GM18861 (cell line): ENCODE measurements at regions not wholly inside any gene's neighbourhood (a gene's known extent, or its start where the extent isn't known, plus 50 kb on each side); places are given as distances from the start of the nearest gene placed in this dataset.

ENCODE experiments used
- ATAC-seq: cut with Tn5 transposase; IDR thresholded peaks from one replicate; pipeline ENCODE4 v1.9.1; 2021; ENCODE audit not compliant: unreplicated experiment

- no peak for ATAC-seq
These were observed 58.2 kb downstream of the ESM1 start for GRCh38 chr5:54927097-54927746.

- ATAC-seq: no peak
These were observed 60.9 kb downstream of the ESM1 start for GRCh38 chr5:54924487-54924886.

- no peak for ATAC-seq
These were observed 68.1 kb downstream of the ESM1 start for GRCh38 chr5:54917323-54917722.

- no peak for ATAC-seq
These were observed 69.8 kb downstream of the ESM1 start for GRCh38 chr5:54915466-54916027.

GRCh38 chr5:54912021-54912420 lies 73.4 kb downstream of the ESM1 start:
- ATAC-seq: no peak

GRCh38 chr5:54909911-54910870 lies 75.2 kb downstream of the ESM1 start:
- no peak for ATAC-seq

- ATAC-seq: no peak
These were observed 76.4 kb downstream of the ESM1 start for GRCh38 chr5:54908774-54909525.

GRCh38 chr5:54905942-54906537 lies 79.4 kb downstream of the ESM1 start:
- no peak for ATAC-seq

GRCh38 chr5:54905246-54905795 lies 80.1 kb downstream of the ESM1 start:
- ATAC-seq: no peak

GRCh38 chr5:54904425-54904824 lies 81.0 kb downstream of the ESM1 start:
- no peak for ATAC-seq

GRCh38 chr5:54902791-54903473 lies 82.5 kb downstream of the ESM1 start:
- ATAC-seq: peak; percentile 100

GRCh38 chr5:54900984-54901725 lies 84.2 kb downstream of the ESM1 start:
- ATAC-seq: no peak

- ATAC-seq: no peak
These were observed 88.4 kb downstream of the ESM1 start for GRCh38 chr5:54897001-54897400.

- ATAC-seq: no peak
These were observed 89.5 kb downstream of the ESM1 start for GRCh38 chr5:54895816-54896341.

GRCh38 chr5:54894957-54895815 lies 90.2 kb downstream of the ESM1 start:
- no peak for ATAC-seq

GRCh38 chr5:54889826-54890225 lies 95.6 kb downstream of the ESM1 start:
- ATAC-seq: no peak

GRCh38 chr5:54887663-54888062 lies 97.7 kb downstream of the ESM1 start:
- ATAC-seq: no peak

GRCh38 chr5:54886866-54887265 lies 98.5 kb downstream of the ESM1 start:
- ATAC-seq: no peak
